NCI-H345 (cell line): ENCODE measurements at regions not wholly inside any gene's neighbourhood (a gene's known extent, or its start where the extent isn't known, plus 50 kb on each side); places are given as distances from the start of the nearest gene placed in this dataset.

Source experiments
- DNase-seq: peaks from one replicate; lab custom pipeline; 2025; lab: John Stamatoyannopoulos, UW

DNA sequence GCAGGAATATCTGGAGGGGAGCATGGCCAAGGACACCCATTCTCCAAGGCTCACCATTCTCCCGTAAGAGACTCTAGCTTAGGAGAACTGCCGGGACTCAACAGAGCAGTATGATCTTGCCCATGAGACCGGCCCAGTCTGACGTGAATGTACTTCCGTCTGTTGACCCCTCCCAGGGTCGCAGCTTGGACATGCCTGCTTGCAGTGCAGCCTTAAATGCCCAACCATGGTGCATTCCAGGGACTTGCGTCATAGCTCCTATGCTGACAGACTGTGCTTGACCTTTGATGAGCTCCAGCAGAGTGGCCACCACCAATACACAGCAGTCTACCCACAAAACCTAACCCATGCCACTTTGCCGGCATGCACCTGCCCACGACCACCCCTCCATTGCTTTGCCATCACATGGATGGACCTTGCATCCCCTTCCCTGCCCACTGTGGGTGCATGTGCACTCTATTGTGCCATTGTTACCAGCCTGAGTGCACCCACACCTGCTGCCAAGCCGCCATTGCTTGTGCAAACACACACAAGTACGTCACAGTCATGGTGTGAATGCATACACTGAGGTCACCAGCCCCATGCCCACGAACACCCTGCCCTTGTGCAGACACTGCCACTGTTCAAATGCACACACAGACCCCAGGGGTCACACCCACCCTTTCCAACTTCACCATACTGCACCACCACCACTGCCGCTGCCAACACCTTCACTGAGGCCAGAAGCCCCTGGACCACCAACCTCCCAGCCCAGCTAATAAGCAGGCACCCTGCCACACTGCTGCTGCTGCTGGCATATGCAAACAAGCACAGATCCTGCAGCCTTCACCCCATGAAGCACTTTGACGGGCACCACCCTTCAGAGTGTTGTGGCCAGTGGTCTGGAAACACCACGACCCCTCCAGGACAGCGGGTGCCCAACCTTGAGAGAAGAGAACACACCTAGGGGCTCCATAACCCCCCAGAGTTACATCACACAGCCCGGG is 1141.3 kb downstream of the BRINP3 start:
- DNase-seq = no peak

DNA sequence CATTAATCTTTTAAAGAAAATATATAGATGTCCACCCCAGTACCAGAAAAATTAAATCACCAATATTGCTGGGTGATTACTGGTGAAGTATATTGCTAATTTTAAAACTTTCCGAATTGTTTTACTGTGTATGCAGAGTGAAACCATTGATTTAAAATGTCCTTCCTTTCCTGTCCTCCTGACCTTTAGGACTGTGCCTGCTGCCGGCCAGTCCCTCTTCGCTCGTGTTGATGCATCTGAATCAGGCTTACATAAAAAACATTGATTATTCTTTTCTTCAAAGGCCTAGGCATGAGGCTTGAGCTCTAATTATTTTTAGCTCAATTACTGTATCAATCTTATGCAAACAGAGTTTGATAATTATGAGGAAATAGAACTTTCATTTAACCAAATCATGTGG is 1128.1 kb downstream of the BRINP3 start:
- no peak for DNase-seq

DNA sequence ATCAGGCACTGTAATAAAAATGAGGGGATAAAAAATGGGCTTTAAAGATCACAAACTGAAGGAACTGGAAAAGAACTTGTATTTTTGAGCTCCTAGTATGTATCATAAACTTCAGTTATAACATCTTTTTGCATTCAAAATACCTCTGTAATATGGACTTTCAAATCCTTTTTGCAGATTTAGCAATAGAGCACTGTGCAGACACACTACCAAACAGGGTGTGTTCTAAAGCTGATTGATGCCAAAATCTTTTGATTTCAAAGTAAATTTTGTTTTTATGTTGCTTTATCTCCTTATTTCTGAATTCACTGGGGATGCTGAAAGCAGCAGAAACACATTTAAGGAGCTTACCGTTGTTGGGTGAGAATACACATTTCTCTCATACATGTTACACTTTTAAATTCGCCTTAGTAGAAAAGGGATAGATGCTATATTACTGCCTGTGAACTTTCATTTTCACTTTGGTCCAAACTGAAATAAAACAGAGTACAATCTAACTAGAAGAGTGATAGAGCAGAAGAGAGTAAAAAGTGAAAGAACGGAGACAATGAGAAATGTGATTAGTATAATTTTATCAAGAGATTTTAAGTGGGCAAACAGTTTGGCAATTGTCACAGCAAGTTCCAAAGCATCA is 1126.6 kb downstream of the BRINP3 start:
- DNase-seq = no peak

DNA sequence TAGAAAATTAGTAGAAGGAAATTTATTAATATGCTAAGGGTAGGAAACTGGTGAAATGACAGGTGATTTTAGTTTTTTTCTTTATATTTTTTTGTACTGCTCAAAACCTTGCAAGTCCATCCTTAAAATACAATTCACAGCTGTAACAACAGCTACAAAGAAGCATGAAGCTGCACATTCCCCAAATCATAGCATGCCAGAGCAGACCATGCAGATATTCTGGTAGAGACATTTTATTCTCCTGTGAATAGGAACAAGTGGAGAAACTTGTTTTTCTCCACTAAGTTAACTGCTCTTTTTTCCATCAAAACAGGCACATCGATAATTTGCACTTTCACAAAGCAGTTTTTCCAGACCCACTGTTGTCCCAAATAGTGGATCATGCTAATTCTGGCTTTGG is 1125.7 kb downstream of the BRINP3 start:
- no peak for DNase-seq

GRCh38 chr1:189356206-189356605 is 1121.5 kb downstream of the BRINP3 start:
- no peak for DNase-seq

DNA sequence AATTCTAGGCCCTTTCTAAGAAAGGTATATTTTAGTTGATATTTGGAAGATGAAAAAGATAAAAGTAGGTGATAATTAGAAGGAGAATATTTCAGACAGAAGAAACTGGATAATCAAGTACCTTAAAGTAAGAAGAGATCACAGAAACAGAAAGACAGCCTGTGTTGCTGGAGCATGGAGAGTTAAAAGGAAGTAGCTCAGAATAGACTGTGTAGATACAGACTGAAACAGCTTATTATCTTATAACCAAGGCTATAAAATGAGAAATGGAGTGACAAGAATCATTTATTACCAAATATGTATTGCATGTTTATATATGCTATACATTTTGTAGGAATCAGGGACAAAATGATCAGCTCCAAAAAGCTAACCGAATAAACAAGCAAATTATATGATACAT is 1120.3 kb downstream of the BRINP3 start:
- no peak for DNase-seq

DNA sequence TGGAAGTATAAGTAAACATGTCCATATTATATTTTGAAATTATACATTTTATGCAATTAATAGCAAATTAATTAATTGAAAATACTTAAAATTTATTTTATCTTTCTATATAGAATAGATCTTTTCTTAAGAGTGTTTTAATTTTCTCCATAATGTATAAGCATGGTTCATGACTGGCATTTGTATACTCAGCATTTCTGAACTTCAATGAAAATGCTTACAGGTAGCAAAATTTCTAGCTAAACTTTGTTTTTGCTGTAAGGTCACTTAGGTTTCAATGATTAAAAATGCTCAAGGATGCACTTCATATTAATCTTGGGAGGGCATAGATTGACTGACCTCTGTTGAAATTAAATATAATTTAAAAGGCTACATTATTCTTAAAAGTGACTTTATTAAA is 1108.1 kb downstream of the BRINP3 start:
- no peak for DNase-seq

DNA sequence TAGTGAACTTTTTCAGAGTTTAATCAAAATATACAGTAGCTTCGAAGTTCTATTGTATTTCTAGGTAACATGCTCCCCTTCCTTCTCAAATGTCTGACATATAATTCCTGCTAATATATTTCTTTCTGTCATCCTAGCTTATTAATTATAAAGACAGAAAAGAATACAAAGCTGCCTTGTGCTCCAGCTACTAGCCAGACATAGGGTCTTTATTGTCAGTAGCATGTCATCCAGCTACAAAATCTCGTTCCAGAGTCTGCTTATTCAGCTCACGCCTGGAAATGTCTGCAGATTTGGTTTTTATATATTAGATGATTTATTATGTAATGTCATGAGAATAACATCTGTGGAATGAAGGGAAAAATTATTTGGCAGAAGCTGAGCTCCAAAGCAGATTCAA is 1102.8 kb downstream of the BRINP3 start:
- DNase-seq = no peak

DNA sequence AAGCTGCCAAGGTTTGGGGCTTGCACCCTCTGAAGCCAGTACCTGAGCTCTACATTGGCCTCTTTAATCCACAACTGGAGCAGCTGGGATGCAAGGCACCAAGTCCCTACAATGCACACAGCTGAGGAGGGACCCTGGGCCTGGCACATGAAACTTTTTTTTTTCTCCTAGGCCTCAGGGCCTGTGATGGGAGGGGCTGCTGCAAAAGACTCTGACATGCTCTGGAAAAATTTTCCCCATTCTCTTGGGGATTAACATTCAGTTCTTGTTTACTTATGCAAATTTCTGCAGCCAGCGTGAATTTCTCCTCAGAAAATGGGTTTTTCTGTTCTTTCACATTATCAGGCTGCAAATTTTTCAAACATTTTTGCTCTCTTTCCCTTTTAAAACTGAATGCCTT is 1072.2 kb downstream of the BRINP3 start:
- DNase-seq = no peak

- DNase-seq = no peak
These were observed 1067.9 kb downstream of the BRINP3 start for GRCh38 chr1:189409774-189410173.

DNA sequence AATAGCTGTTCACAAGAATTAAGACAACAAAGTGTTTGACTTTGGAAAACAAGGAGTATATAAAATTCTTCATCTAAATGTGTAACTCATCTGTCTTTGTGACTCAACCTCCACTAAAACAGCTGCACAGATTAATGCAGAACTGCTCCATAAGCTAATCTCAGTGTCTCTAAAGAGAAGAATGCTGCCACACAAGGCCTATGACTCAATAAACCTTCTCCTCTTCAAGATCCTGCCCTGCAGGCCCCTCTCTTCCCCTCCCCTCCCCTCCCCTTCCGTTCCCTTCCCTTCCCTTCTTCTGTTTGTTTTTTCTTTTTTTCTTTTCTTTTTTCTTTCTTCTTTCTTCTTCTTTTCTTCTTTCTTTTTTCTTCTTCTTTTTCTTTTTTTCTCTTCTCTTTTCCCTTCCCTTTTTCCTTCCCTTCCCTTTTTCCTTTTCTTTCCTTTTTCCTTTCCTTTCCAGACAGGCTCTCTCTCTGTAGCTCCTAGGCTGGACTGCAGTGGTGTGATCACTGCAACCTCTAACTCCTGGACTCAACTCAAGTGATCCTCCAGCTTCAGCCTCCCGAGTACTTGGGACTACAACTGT is 1052.8 kb downstream of the BRINP3 start:
- DNase-seq = no peak

DNA sequence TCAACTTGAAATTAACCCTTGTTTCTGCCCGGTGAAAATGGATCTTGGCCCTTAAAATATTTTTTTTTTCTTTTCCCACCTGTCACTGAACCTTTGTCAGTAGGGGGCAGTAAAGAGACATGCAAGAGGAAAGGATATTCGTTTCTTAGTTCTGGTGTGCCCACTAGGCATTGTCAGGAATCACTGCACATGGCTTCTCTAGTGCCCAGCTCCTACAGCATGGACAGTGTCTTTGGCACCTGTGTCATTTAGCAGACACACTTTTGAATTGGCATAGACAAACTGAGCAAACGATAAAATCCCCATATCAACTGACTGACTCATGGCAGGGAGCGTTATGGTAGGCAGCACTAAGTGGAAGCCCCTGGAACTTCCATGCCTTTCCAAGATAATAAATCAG is 1048.1 kb downstream of the BRINP3 start:
- DNase-seq = no peak

GRCh38 chr1:189431447-189431846 is 1046.2 kb downstream of the BRINP3 start:
- no peak for DNase-seq

GRCh38 chr1:189432753-189433152 is 1044.9 kb downstream of the BRINP3 start:
- no peak for DNase-seq

DNA sequence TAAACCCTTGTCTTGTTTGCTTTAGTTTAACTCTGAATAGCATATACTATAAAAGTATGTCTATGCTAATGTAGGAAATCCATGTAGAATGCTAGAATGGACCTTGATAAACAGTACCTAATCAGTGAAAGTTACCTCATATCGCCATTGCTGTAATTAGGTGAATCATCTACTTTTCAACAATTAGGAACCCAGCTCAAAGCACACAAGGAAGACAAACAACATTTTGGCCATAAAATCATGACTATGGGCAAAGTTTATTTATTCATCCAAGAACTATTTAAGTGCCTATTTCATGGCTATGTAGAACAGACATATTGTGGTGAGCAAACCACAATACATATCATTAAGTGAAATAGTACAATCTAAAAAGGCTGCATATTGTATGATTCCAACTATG is 1043.2 kb downstream of the BRINP3 start:
- no peak for DNase-seq

- no peak for DNase-seq
These were observed 1042.3 kb downstream of the BRINP3 start for GRCh38 chr1:189435398-189435797.

DNA sequence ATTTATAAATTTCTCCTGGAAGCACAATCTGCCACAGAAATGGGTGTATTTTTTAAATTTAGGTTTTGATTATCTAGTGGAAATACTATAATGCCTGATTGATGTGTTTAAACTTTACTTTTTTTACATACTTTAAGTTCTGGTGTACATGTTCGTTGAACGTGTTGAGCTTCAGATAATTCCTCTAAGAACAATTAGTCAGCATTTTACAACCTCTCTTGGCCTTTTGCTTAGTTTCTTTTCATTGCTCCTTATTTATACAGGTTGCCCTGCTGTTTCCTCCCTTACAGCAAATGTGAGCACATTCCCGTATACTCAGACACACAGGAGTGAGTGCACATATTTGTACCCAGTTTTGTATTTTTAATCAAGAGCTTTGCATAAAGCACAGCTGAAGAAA is 1038.9 kb downstream of the BRINP3 start:
- no peak for DNase-seq

GRCh38 chr1:189463166-189463565 is 1014.5 kb downstream of the BRINP3 start:
- no peak for DNase-seq

DNA sequence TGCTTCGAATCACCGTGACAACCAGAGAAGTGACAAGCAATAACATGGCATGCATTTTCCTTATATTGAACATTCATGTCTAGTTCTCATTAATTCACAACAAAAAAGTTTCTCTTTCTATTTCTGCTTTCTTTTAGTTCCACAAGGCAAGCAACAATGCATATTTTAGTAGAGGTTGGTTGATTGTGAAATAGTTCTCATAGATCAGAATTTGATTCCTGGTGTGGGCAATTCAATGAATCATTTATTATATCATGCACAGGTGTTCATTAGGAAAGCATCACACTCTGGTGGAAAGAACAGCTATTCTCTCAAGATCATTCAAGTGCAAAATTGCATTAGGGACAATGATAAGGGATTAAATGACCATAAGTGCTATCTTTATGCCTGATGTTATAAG is 980.9 kb downstream of the BRINP3 start:
- DNase-seq = no peak

GRCh38 chr1:189499736-189500135 is 977.9 kb downstream of the BRINP3 start:
- DNase-seq = no peak

DNA sequence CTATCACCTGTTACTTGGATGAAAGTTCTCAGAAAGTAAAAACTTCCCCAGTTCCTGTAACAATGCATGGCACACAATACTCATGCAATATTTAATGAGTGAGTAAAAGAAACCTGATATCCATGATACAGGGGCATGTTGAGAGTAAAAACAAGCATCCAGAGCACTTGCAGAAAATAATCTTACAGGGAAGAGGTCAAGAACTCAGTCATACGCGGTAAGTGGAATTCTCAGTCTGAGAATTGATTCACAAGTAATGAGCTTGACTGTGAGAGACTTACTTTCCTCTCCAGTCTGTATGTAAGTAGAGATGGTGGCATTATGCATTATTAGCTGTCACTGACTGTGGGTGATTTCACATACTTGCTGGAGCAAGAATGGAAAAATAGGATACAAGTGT is 976.9 kb downstream of the BRINP3 start:
- no peak for DNase-seq

DNA sequence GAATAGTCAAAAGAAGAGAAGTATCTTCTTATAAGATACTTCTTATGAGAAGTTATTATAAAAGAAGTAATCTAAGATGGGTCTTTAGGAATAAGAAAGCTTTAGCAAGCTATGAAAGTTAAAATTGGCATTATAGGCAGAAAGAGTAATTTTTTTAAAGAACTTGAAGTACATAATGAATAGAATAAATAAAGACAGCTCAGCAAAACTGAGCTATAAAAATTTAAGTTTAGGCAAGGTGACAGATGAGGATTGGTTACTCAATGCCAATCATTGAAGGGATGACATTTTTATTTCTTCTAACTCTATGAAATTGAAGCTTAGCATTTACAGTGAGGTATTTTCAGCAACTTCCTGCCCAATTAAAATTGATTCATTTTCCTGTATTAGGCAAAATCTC is 966.8 kb downstream of the BRINP3 start:
- DNase-seq = no peak

GRCh38 chr1:189513091-189513490 is 964.6 kb downstream of the BRINP3 start:
- no peak for DNase-seq
